Hepatocyte (in vitro differentiated cells): ENCODE measurements at regions not wholly inside any gene's neighbourhood (a gene's known extent, or its start where the extent isn't known, plus 50 kb on each side); places are given as distances from the start of the nearest gene placed in this dataset.

Experiments
- EZH2phosphoT487 ChIP-seq: fragments of 200-600 bp; sonication (generic); IDR thresholded peaks from one replicate; pipeline ENCODE4 v1.6.1; 2018; ENCODE audit warnings: antibody characterized with exemption, mild to moderate bottlenecking, low read depth, moderate library complexity; ENCODE audit not compliant: unreplicated experiment, severe bottlenecking
- TF ChIP-seq, protein P1 (sequence below): fragments of 200-600 bp; sonication (generic); IDR thresholded peaks from 2 replicates; pipeline ENCODE4 v1.5.1; 2016; ENCODE audit warnings: antibody characterized with exemption, mild to moderate bottlenecking; ENCODE audit not compliant: poor library complexity

- TF ChIP-seq, protein P1, sequence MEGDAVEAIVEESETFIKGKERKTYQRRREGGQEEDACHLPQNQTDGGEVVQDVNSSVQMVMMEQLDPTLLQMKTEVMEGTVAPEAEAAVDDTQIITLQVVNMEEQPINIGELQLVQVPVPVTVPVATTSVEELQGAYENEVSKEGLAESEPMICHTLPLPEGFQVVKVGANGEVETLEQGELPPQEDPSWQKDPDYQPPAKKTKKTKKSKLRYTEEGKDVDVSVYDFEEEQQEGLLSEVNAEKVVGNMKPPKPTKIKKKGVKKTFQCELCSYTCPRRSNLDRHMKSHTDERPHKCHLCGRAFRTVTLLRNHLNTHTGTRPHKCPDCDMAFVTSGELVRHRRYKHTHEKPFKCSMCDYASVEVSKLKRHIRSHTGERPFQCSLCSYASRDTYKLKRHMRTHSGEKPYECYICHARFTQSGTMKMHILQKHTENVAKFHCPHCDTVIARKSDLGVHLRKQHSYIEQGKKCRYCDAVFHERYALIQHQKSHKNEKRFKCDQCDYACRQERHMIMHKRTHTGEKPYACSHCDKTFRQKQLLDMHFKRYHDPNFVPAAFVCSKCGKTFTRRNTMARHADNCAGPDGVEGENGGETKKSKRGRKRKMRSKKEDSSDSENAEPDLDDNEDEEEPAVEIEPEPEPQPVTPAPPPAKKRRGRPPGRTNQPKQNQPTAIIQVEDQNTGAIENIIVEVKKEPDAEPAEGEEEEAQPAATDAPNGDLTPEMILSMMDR = no peak
- no peak for TF ChIP-seq EZH2phosphoT487
These were observed 145.6 kb upstream of the RFLNA start for GRCh38 chr12:124149287-124149686.
